Kasumi-1 (cell line): ENCODE measurements at regions not wholly inside any gene's neighbourhood (a gene's known extent, or its start where the extent isn't known, plus 50 kb on each side); places are given as distances from the start of the nearest gene placed in this dataset.

Experiments used
- DNase-seq, 2 experiments: peaks; one replicate each; lab custom pipeline; 2025; lab: John Stamatoyannopoulos, UW

DNA sequence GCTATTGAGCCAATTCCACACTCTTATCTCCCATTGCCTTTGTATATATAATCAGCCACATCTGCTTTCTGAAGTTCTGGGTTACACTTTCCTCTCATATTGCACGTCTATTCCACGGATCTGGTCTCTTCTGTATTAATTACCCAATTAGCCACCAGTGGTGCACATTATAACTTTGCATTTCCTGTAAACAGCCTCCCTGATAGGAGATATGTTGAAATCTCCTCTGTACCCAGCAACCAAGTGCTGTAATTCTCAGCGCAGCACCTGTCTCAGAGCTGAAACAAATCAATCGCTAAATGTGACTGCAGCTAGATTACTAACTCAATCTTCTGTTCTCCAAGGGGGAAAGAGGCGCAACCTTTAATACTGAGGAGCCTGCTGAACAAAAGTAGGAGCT is 326.4 kb downstream of the SLITRK2 start:
- DNase-seq: no peak

DNA sequence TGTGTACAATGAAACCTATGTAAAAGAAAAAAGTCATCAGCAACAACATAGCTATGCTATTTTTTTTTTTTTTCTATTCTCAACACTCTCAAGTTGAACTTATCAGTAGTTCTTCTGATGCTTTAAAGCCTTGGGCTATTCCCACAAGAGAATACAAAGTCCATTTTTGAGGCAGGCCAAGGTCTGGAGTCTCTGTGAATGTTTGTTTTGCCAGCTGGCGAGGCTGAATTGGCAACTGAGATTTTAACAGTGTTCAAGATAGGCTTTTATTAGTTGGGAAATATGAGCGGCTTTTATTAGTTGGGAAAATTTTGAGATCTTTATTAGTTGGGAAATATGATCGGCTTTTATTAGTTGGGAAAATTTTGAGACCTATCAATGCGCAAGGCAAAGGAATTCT is 336.6 kb downstream of the SLITRK2 start:
- no peak for DNase-seq

DNA sequence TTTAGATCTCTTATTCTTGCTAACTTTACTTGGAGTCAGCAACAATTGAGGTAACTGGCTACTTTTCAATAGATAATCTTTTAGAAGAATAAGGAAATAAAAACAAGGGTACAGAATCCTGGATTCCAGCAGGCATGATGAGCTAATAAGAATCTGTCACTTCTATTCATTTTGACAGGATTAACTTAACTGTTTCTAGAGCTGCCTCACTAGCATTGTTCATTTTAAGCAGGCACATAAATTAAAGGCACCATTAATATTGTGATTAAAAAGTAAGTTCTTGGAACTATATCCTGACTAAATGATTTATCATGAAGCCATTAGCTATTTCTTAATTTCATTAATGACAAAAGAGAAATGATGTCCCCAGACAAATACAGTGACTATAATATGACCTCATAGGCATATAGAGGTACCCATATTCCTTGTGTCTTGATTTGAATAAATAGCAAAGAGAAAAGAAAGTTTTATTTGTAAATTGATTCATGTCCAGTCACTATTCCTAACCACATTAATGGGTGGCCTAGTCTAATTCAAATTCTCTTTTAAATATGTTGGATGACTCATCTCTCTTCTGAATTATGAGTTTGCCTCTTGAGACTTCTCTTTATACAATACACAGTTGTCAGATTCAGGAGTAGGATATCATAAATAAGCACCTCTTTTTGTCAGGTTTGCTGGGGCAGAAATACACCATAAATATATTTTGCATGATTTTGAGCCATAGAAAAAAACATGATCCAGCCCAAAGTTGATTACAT is 343.0 kb downstream of the SLITRK2 start:
- DNase-seq: no peak

DNA sequence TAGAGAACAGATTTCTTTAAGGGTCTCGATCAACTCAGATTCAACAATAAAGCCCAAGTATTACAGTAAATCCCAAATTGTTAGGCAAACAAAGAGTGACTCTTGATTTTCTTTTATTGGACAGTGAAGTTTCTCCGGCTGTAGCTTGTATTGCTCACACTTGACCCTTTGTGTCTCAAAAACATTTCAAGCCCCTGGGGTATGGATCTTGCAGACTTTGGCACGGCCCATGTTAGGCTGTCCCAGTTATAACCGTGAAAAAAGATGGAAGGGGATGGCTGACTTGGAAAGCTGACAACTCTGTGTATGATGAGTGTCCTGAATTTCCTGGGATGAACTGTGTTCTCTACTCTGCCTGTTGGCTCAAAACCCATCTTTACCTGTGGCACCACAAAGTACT is 356.1 kb downstream of the SLITRK2 start:
- DNase-seq: no peak

DNA sequence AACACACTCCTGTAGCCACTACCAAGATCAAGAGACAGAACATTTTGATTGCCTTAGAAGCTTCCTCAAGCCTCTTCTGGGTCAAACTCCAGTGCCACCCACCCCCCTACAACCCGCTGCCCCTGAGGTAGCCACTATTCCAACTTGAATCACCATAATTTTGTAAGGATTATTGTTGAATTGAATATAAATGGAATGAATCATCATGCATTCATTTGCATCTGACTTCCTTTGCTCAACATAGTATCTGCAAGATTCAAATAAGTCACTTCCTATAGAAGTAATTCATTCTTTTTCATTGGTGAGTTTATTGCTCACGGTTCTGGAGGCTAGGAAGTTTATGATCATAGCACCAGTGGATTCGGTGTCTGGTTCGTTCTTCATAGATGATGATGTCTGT is 364.2 kb downstream of the SLITRK2 start:
- no peak for DNase-seq

DNA sequence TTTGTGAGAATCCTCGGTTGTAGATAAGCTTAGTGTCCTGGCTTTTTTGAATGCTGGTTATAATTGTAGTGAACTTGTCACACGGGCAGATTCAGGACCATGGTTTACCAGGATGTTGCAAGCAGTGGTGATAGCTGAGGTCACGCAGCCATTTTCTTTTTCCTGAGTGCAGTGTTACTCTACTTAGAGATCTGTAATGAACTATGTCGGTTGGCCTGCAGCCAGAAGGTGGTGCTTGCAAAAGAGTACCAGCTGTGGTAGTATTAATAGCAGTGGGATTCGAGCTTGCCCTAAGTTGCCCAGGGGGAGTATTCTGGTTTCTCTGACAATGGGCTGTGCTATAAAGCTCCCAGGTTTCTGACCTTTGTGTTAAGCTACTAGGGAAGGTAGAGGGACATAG is 368.9 kb downstream of the SLITRK2 start:
- no peak for DNase-seq

DNA sequence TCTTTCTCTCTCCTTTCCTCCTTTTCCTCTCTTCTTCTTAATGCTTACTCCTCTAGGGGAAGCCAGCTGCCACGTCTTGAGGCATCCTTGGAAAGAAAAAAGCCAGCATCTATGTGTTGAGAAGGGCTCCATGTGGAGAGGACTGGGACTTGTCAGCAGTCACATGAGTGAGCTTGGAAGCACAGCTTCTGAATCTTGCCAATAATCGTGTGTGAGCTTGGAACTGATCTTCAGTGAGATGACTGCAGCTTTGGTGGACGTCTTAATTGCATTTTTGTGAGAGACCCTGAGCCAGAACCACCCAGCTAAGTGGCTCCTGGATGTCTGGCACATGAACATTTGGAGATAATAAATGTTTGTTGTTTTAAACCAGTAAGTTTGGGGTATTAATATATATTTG is 371.7 kb downstream of the SLITRK2 start:
- DNase-seq: no peak

DNA sequence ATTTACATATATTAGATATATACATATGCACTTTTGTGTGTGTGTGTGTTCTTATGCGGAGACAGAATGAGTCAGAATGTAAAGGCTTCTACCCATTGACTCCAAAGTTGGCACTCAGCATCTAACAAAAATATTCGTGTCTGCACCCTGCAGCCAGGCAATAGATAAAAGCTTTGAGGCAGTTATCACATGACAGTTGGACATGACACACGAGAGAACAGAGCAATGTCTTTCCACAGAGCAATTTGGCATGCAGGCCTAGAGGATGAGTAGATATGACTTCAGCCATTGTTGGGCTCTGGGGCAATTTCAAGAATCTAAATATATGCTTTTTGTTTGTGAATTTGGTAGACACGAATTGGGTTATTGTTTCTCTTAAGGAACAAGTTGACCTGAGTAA is 391.2 kb downstream of the SLITRK2 start:
- no peak for DNase-seq

DNA sequence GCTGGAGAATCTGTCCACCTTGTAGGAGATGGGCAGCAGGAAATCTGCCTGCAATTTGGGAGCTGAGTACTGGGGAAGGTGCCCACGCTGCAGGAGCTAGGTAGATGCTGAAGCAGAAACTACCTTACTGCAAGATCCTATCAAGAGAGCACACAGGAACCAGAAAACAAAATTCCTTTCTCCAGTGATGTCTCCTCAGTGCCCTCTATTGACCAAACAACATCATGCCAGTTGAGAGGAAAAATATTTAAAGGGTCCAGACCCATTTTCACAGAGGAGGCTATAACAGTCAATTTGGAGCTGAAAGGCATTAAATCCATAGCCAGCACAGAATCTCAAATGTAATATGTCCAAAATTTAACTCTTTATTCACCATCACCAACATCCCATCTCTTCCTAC is 406.8 kb downstream of the SLITRK2 start:
- DNase-seq: peak in 1 of 2 experiments; percentile 16

DNA sequence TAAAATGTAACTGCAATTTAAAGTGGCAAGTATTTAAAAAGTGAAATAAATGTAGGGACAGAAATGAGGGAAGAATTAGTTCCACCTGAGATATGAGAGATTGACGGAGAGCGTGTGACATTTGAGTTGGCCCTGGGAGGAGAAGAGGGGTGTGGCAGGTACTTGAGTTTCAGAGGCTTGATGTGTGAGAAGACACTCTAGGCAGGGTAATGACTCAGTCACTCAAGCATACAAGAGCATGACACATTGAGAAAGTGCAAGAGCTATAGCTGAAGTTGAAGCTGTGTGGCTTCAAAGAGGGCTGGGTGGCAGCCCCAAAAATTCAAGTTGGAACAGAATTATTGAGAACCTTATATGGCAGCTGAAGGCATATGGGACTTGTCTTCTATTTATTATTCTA is 420.5 kb downstream of the SLITRK2 start:
- no peak for DNase-seq

DNA sequence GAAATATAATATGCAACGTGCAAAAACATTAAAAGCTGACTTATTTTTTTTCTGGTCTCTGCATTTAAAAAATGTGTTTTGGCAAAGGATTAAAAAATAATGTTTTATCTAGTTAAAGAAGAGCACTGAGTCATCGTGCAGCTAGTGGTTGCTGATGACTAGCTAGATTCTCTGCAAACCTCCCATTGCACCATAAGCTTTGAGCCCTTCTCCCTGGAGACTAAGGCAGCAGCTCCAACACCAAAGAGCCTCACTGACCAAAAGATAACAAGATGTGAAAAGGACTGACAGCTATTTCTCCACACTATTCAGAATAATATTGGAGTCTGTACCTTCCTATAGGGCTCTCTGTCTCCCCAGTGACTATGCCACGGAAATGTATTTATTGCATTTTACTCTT is 424.3 kb downstream of the SLITRK2 start:
- DNase-seq: no peak

DNA sequence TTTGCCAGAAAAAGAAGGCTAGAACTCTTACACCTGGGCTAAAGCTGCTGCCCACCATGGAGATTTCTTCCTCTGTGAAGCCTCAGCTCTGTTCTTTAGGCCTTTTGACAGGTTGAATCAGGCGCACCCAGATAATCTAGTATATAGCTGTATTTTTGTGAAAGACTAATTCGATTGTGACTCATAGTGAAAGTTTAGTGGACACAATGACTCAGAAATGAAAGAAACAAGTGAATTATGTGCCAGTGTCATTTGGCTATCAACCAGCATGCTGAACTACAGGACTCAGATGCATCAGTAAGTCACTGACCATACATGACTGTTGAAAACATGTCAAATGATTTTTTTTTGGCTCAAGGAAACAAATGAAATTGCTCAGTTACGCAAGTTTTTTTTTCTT is 425.4 kb downstream of the SLITRK2 start:
- DNase-seq: no peak

DNA sequence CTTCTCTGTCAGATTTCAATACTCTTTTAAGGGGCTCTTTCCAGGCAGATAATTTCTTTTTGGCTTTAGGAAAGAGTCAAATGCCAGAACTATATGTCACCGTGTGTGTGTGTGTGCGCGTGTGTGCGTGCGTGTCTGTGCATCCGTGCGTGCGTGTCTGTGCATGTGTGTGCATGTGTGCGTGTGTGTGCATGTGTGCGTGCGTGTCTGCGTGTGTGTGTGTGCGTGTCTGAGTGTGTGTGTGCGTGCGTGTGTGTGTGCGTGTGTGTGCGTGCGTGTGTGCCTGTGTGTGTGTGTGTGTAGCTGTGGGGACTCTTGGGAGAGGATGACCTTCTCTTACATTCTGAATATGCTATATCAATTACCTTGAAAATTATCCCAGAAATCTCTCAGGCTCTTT is 441.6 kb downstream of the SLITRK2 start:
- no peak for DNase-seq

DNA sequence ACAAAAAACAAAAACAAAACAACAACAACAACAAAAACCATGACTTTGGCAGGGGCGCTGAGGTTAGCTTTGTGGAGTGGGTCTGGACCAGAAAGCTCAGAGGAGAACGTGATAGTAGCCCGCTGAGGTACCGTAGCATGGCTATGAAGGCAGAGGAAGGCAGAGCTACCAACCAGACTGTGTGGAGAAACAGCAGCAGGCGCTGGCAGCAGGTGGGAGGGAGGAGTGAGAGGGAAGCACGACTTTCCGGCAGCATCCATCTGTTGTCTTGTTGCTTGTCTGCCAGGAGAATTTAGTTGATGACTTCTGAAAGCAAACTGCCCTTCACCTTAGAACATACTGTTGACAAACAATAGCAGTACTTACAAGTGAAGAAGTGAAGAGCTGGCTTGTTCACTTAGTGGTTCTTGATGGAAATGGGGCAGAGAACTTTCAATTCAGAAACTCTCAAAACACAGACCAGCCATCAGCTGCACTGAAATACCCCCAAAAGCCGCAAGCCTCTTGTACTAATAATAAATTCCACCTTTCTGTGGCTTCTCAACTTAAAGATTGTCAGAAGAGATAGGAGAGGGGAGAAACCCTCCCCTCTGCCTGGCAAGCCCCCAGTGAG is 447.2 kb downstream of the SLITRK2 start:
- DNase-seq: no peak

DNA sequence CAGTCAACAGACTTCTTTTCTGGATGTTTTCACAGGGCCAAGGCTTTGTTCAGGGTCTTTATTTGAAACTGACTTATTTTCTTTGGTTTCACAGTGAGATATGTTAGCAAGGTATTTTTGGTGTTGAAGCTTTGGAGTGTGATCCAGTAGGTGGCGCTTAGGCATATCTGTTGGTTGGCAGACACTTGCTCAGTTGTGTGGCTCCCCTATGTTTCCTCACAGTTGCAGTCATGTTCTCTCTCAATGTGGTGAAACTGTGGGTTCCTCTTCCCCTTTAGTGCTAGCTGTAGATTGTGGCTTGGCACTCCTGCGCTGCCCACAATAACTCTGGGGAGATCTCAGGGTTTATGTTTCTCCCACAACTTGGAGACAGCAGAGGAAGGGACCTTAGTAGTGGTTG is 460.8 kb downstream of the SLITRK2 start:
- DNase-seq: peak; percentile 75 to 82
